HCT116 (cell line): ENCODE measurements at regions not wholly inside any gene's neighbourhood (a gene's known extent, or its start where the extent isn't known, plus 50 kb on each side); places are given as distances from the start of the nearest gene placed in this dataset.
"Not testable (repeated sequence)": the region's sequence is repeated elsewhere in the genome, so short reads cannot be mapped to it uniquely, and the experiment has no call there.

Experiments
- ATAC-seq: fragments of 200-7000 bp; cut with Tn5 transposase; 2 replicates; pipeline ENCODE4 v1.9.1; 2020; ENCODE audit warnings: mild to moderate bottlenecking, moderate library complexity
- BruUV-seq: library from RNA; stranded (reverse); fragments of 400-500 nt; replicated peaks from 2 replicates; lab custom pipeline; 2021; lab: Mats Ljungman, UMichigan
- CTCF ChIA-PET: fragments of 300-600 bp; sonication (Branson Sonifier 250); formaldehyde crosslinking; loops from one replicate; lab custom pipeline; 2021; ENCODE audit warnings: antibody characterized with exemption; lab: Charles Lee
- POLR2A ChIA-PET: fragments of 300-600, 350-600 bp; sonication (Branson Sonifier 250); formaldehyde crosslinking; loops from one replicate; lab custom pipeline; 2021; ENCODE audit warnings: antibody characterized with exemption; lab: Charles Lee
- RAD21 ChIA-PET, 2 experiments: fragments of 300-600 bp; sonication (Branson Sonifier 250); formaldehyde crosslinking; loops; one replicate each; lab custom pipeline; 2023; ENCODE audit warnings: low total read pairs in 2 of 2; ENCODE audit not compliant: uncharacterized antibody in 2 of 2, unreplicated experiment in 2 of 2, low non-redundant PET in 1 of 2; lab: Charles Lee
- DNase-seq: peaks from one replicate; pipeline ENCODE4 v3.0.0-alpha.2; 2010; ENCODE audit warnings: low read depth, low spot score
- H2AFZ ChIP-seq: fragments of 200-600 bp; shearing (Covaris generic), sonication (generic); 2 replicates; pipeline ENCODE4 v1.6.1; 2017; ENCODE audit warnings: low read depth, mixed run types, mixed read lengths, antibody characterized with exemption, low read length; ENCODE audit not compliant: poor library complexity, severe bottlenecking
- H3K27ac ChIP-seq: 2 replicates; pipeline ENCODE4 v1.5.1; 2012; ENCODE audit warnings: low read depth, low read length
- H3K27me3 ChIP-seq: fragments of 200-600 bp; sonication (generic); 2 replicates; pipeline ENCODE4 v1.6.1; 2016; ENCODE audit warnings: mixed run types, low read length, mixed read lengths; ENCODE audit not compliant: insufficient read depth
- H3K36me3 ChIP-seq, 2 experiments: fragments of 200-500 bp in 1 of 2; fragments of 200-600 bp in 1 of 2; sonication (Bioruptor generic) in 1 of 2; sonication (generic) in 1 of 2; 2 replicates each; pipeline versions ENCODE4 v1.5.1 to v1.6.1; 2014 to 2016; ENCODE audit warnings: low read length in 2 of 2, inconsistent platforms in 1 of 2, mixed read lengths in 1 of 2, mixed run types in 1 of 2; ENCODE audit not compliant: insufficient read depth in 2 of 2, control insufficient read depth in 1 of 2
- H3K4me1 ChIP-seq, 2 experiments: fragments of 200-600 bp in 1 of 2; sonication (generic) in 1 of 2; 2 replicates each; pipeline versions ENCODE4 v1.5.1 to v1.6.1; 2012 to 2017; ENCODE audit warnings: low read length in 2 of 2, inconsistent platforms in 1 of 2, mild to moderate bottlenecking in 1 of 2, mixed read lengths in 1 of 2, mixed run types in 1 of 2, moderate library complexity in 1 of 2; ENCODE audit not compliant: insufficient read depth in 2 of 2, control insufficient read depth in 1 of 2
- H3K4me2 ChIP-seq: fragments of 200-600 bp; sonication (generic); 2 replicates; pipeline ENCODE4 v1.6.1; 2017; ENCODE audit warnings: mixed run types, low read length, mixed read lengths
- H3K4me3 ChIP-seq, 2 experiments: fragments of 200-600 bp in 1 of 2; sonication (generic) in 1 of 2; replicated peaks in 1 of 2; 2 replicates each; pipeline ENCODE4 v1.5.1; 2011 to 2016; ENCODE audit warnings: low read length in 2 of 2, control low read depth in 1 of 2, low read depth in 1 of 2, mild to moderate bottlenecking in 1 of 2, mixed read lengths in 1 of 2, mixed run types in 1 of 2
- H3K79me2 ChIP-seq: fragments of 200-600 bp; sonication (generic); 2 replicates; pipeline ENCODE4 v1.6.1; 2017; ENCODE audit warnings: mild to moderate bottlenecking, mixed run types, low read length, moderate library complexity, mixed read lengths; ENCODE audit not compliant: insufficient read depth
- H3K9ac ChIP-seq: fragments of 200-600 bp; sonication (generic); 2 replicates; pipeline ENCODE4 v1.6.1; 2016; ENCODE audit warnings: low read length, mixed read lengths
- H3K9me2 ChIP-seq: fragments of 200-600 bp; sonication (generic), shearing (Covaris generic); 2 replicates; pipeline ENCODE4 v1.6.1; 2017; ENCODE audit warnings: mixed run types, mild to moderate bottlenecking, moderate library complexity; ENCODE audit not compliant: insufficient read depth
- H3K9me3 ChIP-seq, 2 experiments: fragments of 200-500 bp in 1 of 2; fragments of 200-600 bp in 1 of 2; sonication (Bioruptor generic) in 1 of 2; sonication (generic) in 1 of 2; 2 replicates each; pipeline ENCODE4 v1.6.1; 2014 to 2017; ENCODE audit warnings: low read length in 2 of 2, mixed read lengths in 2 of 2, inconsistent platforms in 1 of 2, low read depth in 1 of 2, mild to moderate bottlenecking in 1 of 2, mixed run types in 1 of 2, moderate library complexity in 1 of 2; ENCODE audit not compliant: control insufficient read depth in 1 of 2, insufficient read depth in 1 of 2
- H4K20me1 ChIP-seq: fragments of 200-600 bp; sonication (generic), shearing (Covaris generic); 2 replicates; pipeline ENCODE4 v1.6.1; 2017; ENCODE audit warnings: mixed run types, mild to moderate bottlenecking, moderate library complexity; ENCODE audit not compliant: insufficient read depth
- CBX3 ChIP-seq: IDR thresholded peaks from 2 replicates; pipeline ENCODE4 v1.6.1; 2012; ENCODE audit warnings: low read depth
- EZH2 ChIP-seq: fragments of 200-600 bp; sonication (generic); IDR thresholded peaks from 2 replicates; pipeline ENCODE4 v1.6.1; 2017; ENCODE audit warnings: antibody characterized with exemption, mixed run types
- EZH2phosphoT487 ChIP-seq: fragments of 200-600 bp; IDR thresholded peaks from 2 replicates; pipeline ENCODE4 v1.6.1; 2018; ENCODE audit warnings: antibody characterized with exemption, borderline replicate concordance
- JUND ChIP-seq: IDR thresholded peaks from 2 replicates; pipeline ENCODE4 v1.6.1; 2012
- POLR2AphosphoS5 ChIP-seq: IDR thresholded peaks from 2 replicates; pipeline ENCODE4 v1.6.1; 2011; ENCODE audit warnings: mild to moderate bottlenecking, low read depth, low read length, moderate library complexity
- SIN3A ChIP-seq: IDR thresholded peaks from 2 replicates; pipeline ENCODE4 v1.6.1; 2012; ENCODE audit warnings: low read depth
- SP1 ChIP-seq: IDR thresholded peaks from 2 replicates; pipeline ENCODE4 v1.6.1; 2012; ENCODE audit warnings: low read depth
- TCF7L2 ChIP-seq: IDR thresholded peaks from 2 replicates; pipeline ENCODE4 v1.7.0; 2011; ENCODE audit warnings: borderline replicate concordance, inconsistent platforms; ENCODE audit not compliant: insufficient read depth, insufficient read length; ENCODE audit errors: extremely low read depth
- YY1 ChIP-seq: IDR thresholded peaks from 2 replicates; pipeline ENCODE4 v1.6.1; 2011; ENCODE audit warnings: low read length, low read depth, moderate library complexity, mild to moderate bottlenecking; ENCODE audit not compliant: insufficient replicate concordance; ENCODE audit errors: extremely low read depth
- ZFX ChIP-seq: fragments of 450-650 bp; IDR thresholded peaks from 2 replicates; pipeline ENCODE4 v1.6.1; 2017
- intact Hi-C: fragments of 100-400 bp; cut with micrococcal nuclease; formaldehyde crosslinking; loops from 2 replicates; pipeline ENCODE4 v1.10.0; 2022
- TF ChIP-seq, protein P1 (sequence below): IDR thresholded peaks from 2 replicates; pipeline ENCODE4 v1.6.1; 2012
- TF ChIP-seq, protein P2 (sequence below): IDR thresholded peaks from 2 replicates; pipeline ENCODE4 v1.6.1; 2012

DNA sequence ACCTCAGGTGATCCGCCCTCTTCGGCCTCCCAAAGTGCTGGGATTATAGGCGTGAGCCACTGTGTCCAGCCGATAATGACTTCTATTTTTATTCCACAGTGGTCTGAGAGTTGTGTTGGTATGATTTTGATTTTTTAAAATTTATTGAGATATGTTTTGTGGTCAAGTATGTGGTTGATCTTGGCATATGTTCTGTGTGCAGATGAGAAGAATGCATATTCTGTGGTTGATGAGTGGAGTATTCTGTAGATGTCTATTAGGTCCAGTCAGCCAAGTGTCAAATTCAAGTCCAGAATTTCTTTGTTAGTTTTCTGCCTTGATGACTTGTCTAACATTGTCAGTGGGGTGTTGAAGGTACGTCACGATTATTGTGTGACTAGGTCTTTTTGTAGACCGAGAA, 338.2 kb upstream of the TARS1 start:
- H2AFZ ChIP-seq: no peak overlapping the region
- H3K36me3 ChIP-seq: no peaks in the 10 kb centered on the region
- no peak for TF ChIP-seq SIN3A
- TF ChIP-seq, protein P1, sequence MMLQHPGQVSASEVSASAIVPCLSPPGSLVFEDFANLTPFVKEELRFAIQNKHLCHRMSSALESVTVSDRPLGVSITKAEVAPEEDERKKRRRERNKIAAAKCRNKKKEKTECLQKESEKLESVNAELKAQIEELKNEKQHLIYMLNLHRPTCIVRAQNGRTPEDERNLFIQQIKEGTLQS: no peak
- no peak overlapping the region for H3K4me2 ChIP-seq
- H3K9ac ChIP-seq: no peak overlapping the region
- H3K27me3 ChIP-seq: no peaks in the 10 kb centered on the region
- ChIA-PET POLR2A (no interaction called here), CTCF (no interaction called here), RAD21 (no interaction called here)
- intact Hi-C loops: no loop called here
- H3K27ac ChIP-seq: no peak overlapping the region
- no peak for ATAC-seq
- H3K9me2 ChIP-seq: no peaks in the 10 kb centered on the region
- no peaks in the 10 kb centered on the region for H3K4me1 ChIP-seq
- H4K20me1 ChIP-seq: no peaks in the 10 kb centered on the region
- no TSS peak for BruUV-seq
- no peaks in the 10 kb centered on the region for H3K9me3 ChIP-seq
- no peak for DNase-seq
- H3K4me3 ChIP-seq: no peak overlapping the region
- H3K79me2 ChIP-seq: no peaks in the 10 kb centered on the region

DNA sequence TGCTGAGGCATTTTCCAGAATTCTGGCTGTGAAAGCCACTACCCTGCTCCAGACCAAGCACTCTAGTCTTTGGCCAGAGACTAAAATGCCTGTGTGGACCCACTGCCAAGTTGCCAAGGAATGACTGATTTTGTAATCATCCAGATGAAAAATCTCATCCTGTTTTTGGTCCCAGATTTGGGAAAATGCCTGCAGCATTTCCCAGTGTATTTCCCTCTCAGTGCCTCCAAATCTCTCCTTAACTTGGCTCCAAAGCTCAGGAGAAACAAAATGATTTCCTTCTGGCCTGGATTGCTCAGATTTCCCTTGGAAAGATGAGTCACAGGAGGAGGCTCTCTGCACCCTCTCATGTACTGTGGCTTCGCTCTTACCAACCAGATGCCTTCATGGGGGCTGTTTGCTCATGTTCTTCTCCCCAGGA, 335.2 kb upstream of the TARS1 start:
- BruUV-seq: no TSS peak

DNA sequence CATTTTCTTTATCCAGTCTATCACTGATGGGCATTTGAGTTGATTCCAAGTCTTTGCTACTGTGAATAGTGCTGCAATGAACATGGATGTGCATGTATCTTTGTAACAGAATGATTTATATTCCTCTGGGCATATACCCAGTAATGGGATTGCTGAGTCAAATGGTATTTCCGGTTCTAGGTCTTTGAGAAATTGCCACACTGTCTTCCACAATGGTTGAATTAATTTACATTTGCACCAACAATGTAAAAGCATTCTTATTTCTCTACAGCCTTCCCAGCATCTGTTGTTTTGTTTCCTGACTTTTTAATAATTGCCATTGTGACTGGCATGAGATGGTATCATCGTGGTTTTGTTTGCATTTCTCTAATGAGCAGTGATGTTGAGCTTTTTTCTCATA, 330.3 kb upstream of the TARS1 start:
- H3K4me2 ChIP-seq, H3K9me3 ChIP-seq, H3K4me1 ChIP-seq, DNase-seq, H3K27ac ChIP-seq, H3K4me3 ChIP-seq, POLR2A ChIA-PET, RAD21 ChIA-PET, H3K9ac ChIP-seq, CTCF ChIA-PET, H3K36me3 ChIP-seq, ATAC-seq, H3K27me3 ChIP-seq, H3K79me2 ChIP-seq, H4K20me1 ChIP-seq, H2AFZ ChIP-seq, BruUV-seq, intact Hi-C loops, H3K9me2 ChIP-seq: not testable (repeated sequence)

More for the DNA sequence above, 335.2 kb upstream of the TARS1 start:
- no peaks in the 10 kb centered on the region for H3K36me3 ChIP-seq
- no peaks in the 10 kb centered on the region for H3K9me3 ChIP-seq
- no peak overlapping the region for H3K9ac ChIP-seq
- H3K4me1 ChIP-seq: no peaks in the 10 kb centered on the region
- H3K27me3 ChIP-seq: no peaks in the 10 kb centered on the region
- H3K27ac ChIP-seq: no peak overlapping the region
- RAD21 ChIA-PET: no interaction called here
- TF ChIP-seq CBX3: no peak
- TF ChIP-seq JUND: no peak
- no peak for TF ChIP-seq TCF7L2
- no peak for TF ChIP-seq POLR2AphosphoS5
- no peak for TF ChIP-seq ZFX
- TF ChIP-seq, protein P2, sequence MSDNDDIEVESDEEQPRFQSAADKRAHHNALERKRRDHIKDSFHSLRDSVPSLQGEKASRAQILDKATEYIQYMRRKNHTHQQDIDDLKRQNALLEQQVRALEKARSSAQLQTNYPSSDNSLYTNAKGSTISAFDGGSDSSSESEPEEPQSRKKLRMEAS: no peak
- no peak for TF ChIP-seq EZH2phosphoT487
- TF ChIP-seq EZH2: no peak
- TF ChIP-seq SP1: no peak
- TF ChIP-seq YY1: no peak
- no peak for TF ChIP-seq SIN3A
- DNase-seq (no peak), ATAC-seq (no peak)
- no peaks in the 10 kb centered on the region for H4K20me1 ChIP-seq
- H3K4me3 ChIP-seq: no peak overlapping the region
- intact Hi-C loops: no loop called here
- no peak overlapping the region for H2AFZ ChIP-seq
- no peaks in the 10 kb centered on the region for H3K79me2 ChIP-seq
- H3K9me2 ChIP-seq: no peaks in the 10 kb centered on the region
- no peak overlapping the region for H3K4me2 ChIP-seq
- POLR2A ChIA-PET: no interaction called here
- CTCF ChIA-PET: no interaction called here
